A673 (cell line): ENCODE measurements at regions not wholly inside any gene's neighbourhood (a gene's known extent, or its start where the extent isn't known, plus 50 kb on each side); places are given as distances from the start of the nearest gene placed in this dataset.

ENCODE experiments used
- EZH2 ChIP-seq: fragments of 200-600 bp; sonication (generic); IDR thresholded peaks from 2 replicates; pipeline ENCODE4 v1.6.1; 2017; ENCODE audit warnings: borderline replicate concordance, low read depth, mild to moderate bottlenecking, mixed read lengths, antibody characterized with exemption, low read length; ENCODE audit not compliant: poor library complexity, severe bottlenecking
- TF ChIP-seq, protein P1 (sequence below): fragments of 300-800, 200-600 bp; sonication (generic); conservative IDR thresholded peaks from 2 replicates; pipeline ENCODE4 v1.5.1; 2017; ENCODE audit warnings: low read depth, mild to moderate bottlenecking, antibody characterized with exemption, low read length, moderate library complexity, mixed read lengths

DNA sequence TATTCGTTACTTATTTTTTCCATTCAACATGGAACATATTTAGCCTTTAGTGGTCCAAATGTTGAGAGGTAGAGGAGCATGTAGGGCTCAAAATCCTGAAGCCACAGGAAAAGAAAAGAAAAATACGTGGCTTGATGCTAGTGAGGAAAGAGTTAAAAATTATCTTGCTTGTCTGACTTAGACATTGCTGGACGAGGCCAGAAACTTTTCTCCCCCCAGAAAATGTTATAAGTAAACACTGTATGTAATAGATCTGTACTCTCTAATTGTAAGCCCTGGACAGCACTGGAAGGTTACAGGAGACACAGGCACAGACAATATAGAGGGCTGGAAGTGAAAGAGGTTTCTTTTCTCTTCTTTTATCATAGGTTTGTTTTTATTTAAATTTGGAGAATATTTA lies 165.6 kb downstream of the ZFP64 start:
- TF ChIP-seq, protein P1, sequence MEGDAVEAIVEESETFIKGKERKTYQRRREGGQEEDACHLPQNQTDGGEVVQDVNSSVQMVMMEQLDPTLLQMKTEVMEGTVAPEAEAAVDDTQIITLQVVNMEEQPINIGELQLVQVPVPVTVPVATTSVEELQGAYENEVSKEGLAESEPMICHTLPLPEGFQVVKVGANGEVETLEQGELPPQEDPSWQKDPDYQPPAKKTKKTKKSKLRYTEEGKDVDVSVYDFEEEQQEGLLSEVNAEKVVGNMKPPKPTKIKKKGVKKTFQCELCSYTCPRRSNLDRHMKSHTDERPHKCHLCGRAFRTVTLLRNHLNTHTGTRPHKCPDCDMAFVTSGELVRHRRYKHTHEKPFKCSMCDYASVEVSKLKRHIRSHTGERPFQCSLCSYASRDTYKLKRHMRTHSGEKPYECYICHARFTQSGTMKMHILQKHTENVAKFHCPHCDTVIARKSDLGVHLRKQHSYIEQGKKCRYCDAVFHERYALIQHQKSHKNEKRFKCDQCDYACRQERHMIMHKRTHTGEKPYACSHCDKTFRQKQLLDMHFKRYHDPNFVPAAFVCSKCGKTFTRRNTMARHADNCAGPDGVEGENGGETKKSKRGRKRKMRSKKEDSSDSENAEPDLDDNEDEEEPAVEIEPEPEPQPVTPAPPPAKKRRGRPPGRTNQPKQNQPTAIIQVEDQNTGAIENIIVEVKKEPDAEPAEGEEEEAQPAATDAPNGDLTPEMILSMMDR, result no peak
- no peak for TF ChIP-seq EZH2
